ENCODE measurements at regions not wholly inside any gene's neighbourhood (a gene's known extent, or its start where the extent isn't known, plus 50 kb on each side); places are given as distances from the start of the nearest gene placed in this dataset.

GRCh38 chr3:152714507-152714906 is 120.4 kb upstream of the P2RY1 start:
- intact Hi-C loops (cut with micrococcal nuclease; ENCODE audit: unreplicated experiment): loop anchor here (10.0 kb wide), 1 partner anchor 100 kb away; no protein-coding TSS in a partner anchor
- Histone ChIP-seq H3K27me3 (replicated peaks; ENCODE audit: control insufficient read depth, insufficient read depth, low read length) (no peaks in the 10 kb centered on the region), H3K36me3 (ENCODE audit: control insufficient read depth, insufficient read depth, low read length) (no peaks in the 10 kb centered on the region), H3K9me3 (no peaks in the 10 kb centered on the region), H3K4me3 (ENCODE audit: low read depth, low read length) (no peak overlapping the region), H3K4me1 (0 out of 2 replicates have a peak, but pooled peaks cover 13% of the 10 kb centered on the region)
- no TSS peak for BruUV-seq (replicated peaks)
- Mint-ChIP-seq H3K27ac (ENCODE audit: unreplicated experiment) (no peak overlapping the region), H3K36me3 (ENCODE audit: insufficient read depth, unreplicated experiment) (no peaks in the 10 kb centered on the region), H3K4me1 (ENCODE audit: low read depth, unreplicated experiment) (no peaks in the 10 kb centered on the region), H3K27me3 (ENCODE audit: insufficient read depth, unreplicated experiment) (no peaks in the 10 kb centered on the region), H3K9me3 (ENCODE audit: unreplicated experiment) (no peaks in the 10 kb centered on the region), H3K4me3 (ENCODE audit: unreplicated experiment) (no peak overlapping the region)
- no peak for TF ChIP-seq CTCF (IDR thresholded peaks at IDR 0.05; ENCODE audit: insufficient read depth in 1 of 2, low read depth in 1 of 2, low read length in 1 of 2, severe bottlenecking in 1 of 2, unreplicated experiment in 1 of 2)
- ChIA-PET POLR2A (no interaction called here), CTCF (no interaction called here)
- no peak for DNase-seq

GRCh38 chr3:152717252-152717651 is 117.7 kb upstream of the P2RY1 start:
- intact Hi-C loops (cut with micrococcal nuclease; ENCODE audit: unreplicated experiment): loop anchor here (10.0 kb wide), 1 partner anchor 98 kb away; no protein-coding TSS in a partner anchor
- no TSS peak for BruUV-seq (replicated peaks)
- TF ChIP-seq CTCF (IDR thresholded peaks at IDR 0.05; ENCODE audit: insufficient read depth in 1 of 2, low read depth in 1 of 2, low read length in 1 of 2, severe bottlenecking in 1 of 2, unreplicated experiment in 1 of 2): no peak

GRCh38 chr3:152718810-152719209 is 116.1 kb upstream of the P2RY1 start:
- H3K9me3 ChIP-seq: no peaks in the 10 kb centered on the region
- BruUV-seq (replicated peaks): no TSS peak
- no peak overlapping the region for H3K4me3 ChIP-seq (ENCODE audit: low read depth, low read length)
- no peaks in the 10 kb centered on the region for H3K36me3 Mint-ChIP-seq (ENCODE audit: insufficient read depth, unreplicated experiment)
- no peak overlapping the region for H3K27ac Mint-ChIP-seq (ENCODE audit: unreplicated experiment)
- TF ChIP-seq CTCF (IDR thresholded peaks at IDR 0.05; ENCODE audit: insufficient read depth in 1 of 2, low read depth in 1 of 2, low read length in 1 of 2, severe bottlenecking in 1 of 2, unreplicated experiment in 1 of 2): no peak
- DNase-seq: no peak
- ChIA-PET POLR2A (no interaction called here), CTCF (no interaction called here)
- no peaks in the 10 kb centered on the region for H3K36me3 ChIP-seq (ENCODE audit: control insufficient read depth, insufficient read depth, low read length)
- no peaks in the 10 kb centered on the region for H3K9me3 Mint-ChIP-seq (ENCODE audit: unreplicated experiment)
- intact Hi-C loops (cut with micrococcal nuclease; ENCODE audit: unreplicated experiment): loop anchor here (10.0 kb wide), 1 partner anchor 96 kb away; no protein-coding TSS in a partner anchor
- H3K4me1 Mint-ChIP-seq (ENCODE audit: low read depth, unreplicated experiment): peaks cover 8% of the 10 kb centered on the region
- H3K27me3 ChIP-seq (replicated peaks; ENCODE audit: control insufficient read depth, insufficient read depth, low read length): no peaks in the 10 kb centered on the region
- 0 out of 2 replicates have a peak, but pooled peaks cover 13% of the 10 kb centered on the region for H3K4me1 ChIP-seq
- no peaks in the 10 kb centered on the region for H3K27me3 Mint-ChIP-seq (ENCODE audit: insufficient read depth, unreplicated experiment)
- H3K4me3 Mint-ChIP-seq (ENCODE audit: unreplicated experiment): no peak overlapping the region

More at GRCh38 chr3:152717252-152717651, 117.7 kb upstream of the P2RY1 start:
- ChIA-PET POLR2A (no interaction called here), CTCF (no interaction called here)
- Mint-ChIP-seq H3K4me3 (ENCODE audit: unreplicated experiment) (no peak overlapping the region), H3K27me3 (ENCODE audit: insufficient read depth, unreplicated experiment) (no peaks in the 10 kb centered on the region), H3K36me3 (ENCODE audit: insufficient read depth, unreplicated experiment) (no peaks in the 10 kb centered on the region), H3K4me1 (ENCODE audit: low read depth, unreplicated experiment) (peaks cover 7% of the 10 kb centered on the region), H3K9me3 (ENCODE audit: unreplicated experiment) (no peaks in the 10 kb centered on the region), H3K27ac (ENCODE audit: unreplicated experiment) (no peak overlapping the region)
- DNase-seq: no peak
- H3K4me3 ChIP-seq (ENCODE audit: low read depth, low read length): no peak overlapping the region
- no peaks in the 10 kb centered on the region for H3K27me3 ChIP-seq (replicated peaks; ENCODE audit: control insufficient read depth, insufficient read depth, low read length)
- H3K36me3 ChIP-seq (ENCODE audit: control insufficient read depth, insufficient read depth, low read length): no peaks in the 10 kb centered on the region
- H3K4me1 ChIP-seq: 0 out of 2 replicates have a peak, but pooled peaks cover 13% of the 10 kb centered on the region
- no peaks in the 10 kb centered on the region for H3K9me3 ChIP-seq

Data from Caco-2 (cell line).